Endodermal cell (in vitro differentiated cells): ENCODE measurements at regions not wholly inside any gene's neighbourhood (a gene's known extent, or its start where the extent isn't known, plus 50 kb on each side); places are given as distances from the start of the nearest gene placed in this dataset.

ENCODE experiments used
- DNase-seq: peaks from one replicate; pipeline ENCODE4 v3.0.0-alpha.2; 2017
- H3K27ac ChIP-seq: 2 replicates; pipeline ENCODE4 v1.5.1; 2013; ENCODE audit warnings: mild to moderate bottlenecking, low read depth, low read length, moderate library complexity
- H3K27me3 ChIP-seq: 2 replicates; pipeline ENCODE4 v1.6.1; 2013; ENCODE audit warnings: mild to moderate bottlenecking, low read length, moderate library complexity; ENCODE audit not compliant: insufficient read depth, control insufficient read depth, poor library complexity, severe bottlenecking
- H3K36me3 ChIP-seq: 2 replicates; pipeline ENCODE4 v1.7.0; 2013; ENCODE audit warnings: mild to moderate bottlenecking, low read length, moderate library complexity; ENCODE audit not compliant: control insufficient read depth, insufficient read depth
- H3K4me1 ChIP-seq: one replicate; pipeline ENCODE4 v1.7.0; 2013; ENCODE audit warnings: low read length; ENCODE audit not compliant: control insufficient read depth, insufficient read depth
- H3K4me3 ChIP-seq: 2 replicates; pipeline ENCODE4 v1.5.1; 2013; ENCODE audit warnings: mild to moderate bottlenecking, low read length, moderate library complexity
- H3K9ac ChIP-seq: 2 replicates; pipeline ENCODE4 v1.6.1; 2013; ENCODE audit warnings: mild to moderate bottlenecking, low read length, moderate library complexity; ENCODE audit not compliant: poor library complexity, severe bottlenecking; ENCODE audit errors: extremely low read depth
- H3K9me3 ChIP-seq: 2 replicates; pipeline ENCODE4 v1.6.1; 2013; ENCODE audit warnings: mild to moderate bottlenecking, low read length, moderate library complexity; ENCODE audit not compliant: control insufficient read depth
- H3K27ac Mint-ChIP-seq: 2 replicates; pipeline ENCODE4 v1.8.0; 2020; ENCODE audit warnings: mixed read lengths
- H3K27me3 Mint-ChIP-seq: 2 replicates; pipeline ENCODE4 v1.8.0; 2021; ENCODE audit warnings: mild to moderate bottlenecking, mixed read lengths; ENCODE audit not compliant: insufficient read depth
- H3K36me3 Mint-ChIP-seq: 2 replicates; pipeline ENCODE4 v1.8.0; 2020; ENCODE audit warnings: low read depth, mixed read lengths
- H3K4me1 Mint-ChIP-seq: 2 replicates; pipeline ENCODE4 v1.8.0; 2020; ENCODE audit warnings: mixed read lengths
- H3K4me3 Mint-ChIP-seq: 2 replicates; pipeline ENCODE4 v1.8.0; 2020; ENCODE audit warnings: mild to moderate bottlenecking, moderate library complexity, mixed read lengths
- H3K9me3 Mint-ChIP-seq: 2 replicates; pipeline ENCODE4 v1.8.0; 2020; ENCODE audit warnings: mild to moderate bottlenecking, mixed read lengths
- WGBS, 2 experiments: methylation state at CpG; one replicate each; pipeline versions ENCODE4 v1.1.5 to v1.1.7; 2013; ENCODE audit warnings: missing lambda C conversion rate in 2 of 2, mixed read lengths in 1 of 2; ENCODE audit not compliant: insufficient coverage in 1 of 2, insufficient read length in 1 of 2; 5-methylcytosine and 5-hydroxymethylcytosine counted together
- TF ChIP-seq, protein P1 (sequence below): fragments of 200-600 bp; sonication (generic); conservative IDR thresholded peaks from 2 replicates; pipeline ENCODE4 v1.5.0; 2021; ENCODE audit warnings: antibody characterized with exemption, mild to moderate bottlenecking

DNA sequence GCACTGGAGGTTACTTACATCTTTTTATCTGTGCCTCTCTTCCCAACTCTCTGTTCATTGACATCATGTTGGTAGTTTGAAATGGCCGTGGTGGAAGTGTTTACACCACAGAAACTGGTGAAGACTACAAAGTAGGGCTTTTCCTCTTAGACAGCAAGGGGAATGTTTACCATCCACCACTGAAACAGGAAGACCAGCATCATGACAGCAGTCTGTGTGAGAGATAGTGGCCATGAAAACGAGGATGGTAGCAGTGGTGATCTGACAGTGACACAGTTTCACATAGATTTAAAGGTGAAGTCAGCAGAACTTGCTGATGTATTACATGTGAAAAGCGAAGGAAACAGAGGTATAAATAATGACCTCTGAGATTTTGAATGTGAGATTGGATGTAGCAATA, 115.7 kb downstream of the CCDC71L start:
- H3K4me3 Mint-ChIP-seq: no peak overlapping the region
- H3K27ac ChIP-seq: no peak overlapping the region
- H3K27ac Mint-ChIP-seq: no peak overlapping the region
- H3K4me1 ChIP-seq: no peaks in the 10 kb centered on the region
- DNase-seq: no peak
- H3K4me3 ChIP-seq: no peak overlapping the region
- no peaks in the 10 kb centered on the region for H3K9me3 Mint-ChIP-seq
- peaks cover 7% of the 10 kb centered on the region for H3K4me1 Mint-ChIP-seq
- WGBS, 2 experiments: 79 to 93% methylated on average over 2 to 3 of the region's 3 CpGs
- no peaks in the 10 kb centered on the region for H3K36me3 Mint-ChIP-seq
- no peak overlapping the region for H3K9ac ChIP-seq
- TF ChIP-seq, protein P1, sequence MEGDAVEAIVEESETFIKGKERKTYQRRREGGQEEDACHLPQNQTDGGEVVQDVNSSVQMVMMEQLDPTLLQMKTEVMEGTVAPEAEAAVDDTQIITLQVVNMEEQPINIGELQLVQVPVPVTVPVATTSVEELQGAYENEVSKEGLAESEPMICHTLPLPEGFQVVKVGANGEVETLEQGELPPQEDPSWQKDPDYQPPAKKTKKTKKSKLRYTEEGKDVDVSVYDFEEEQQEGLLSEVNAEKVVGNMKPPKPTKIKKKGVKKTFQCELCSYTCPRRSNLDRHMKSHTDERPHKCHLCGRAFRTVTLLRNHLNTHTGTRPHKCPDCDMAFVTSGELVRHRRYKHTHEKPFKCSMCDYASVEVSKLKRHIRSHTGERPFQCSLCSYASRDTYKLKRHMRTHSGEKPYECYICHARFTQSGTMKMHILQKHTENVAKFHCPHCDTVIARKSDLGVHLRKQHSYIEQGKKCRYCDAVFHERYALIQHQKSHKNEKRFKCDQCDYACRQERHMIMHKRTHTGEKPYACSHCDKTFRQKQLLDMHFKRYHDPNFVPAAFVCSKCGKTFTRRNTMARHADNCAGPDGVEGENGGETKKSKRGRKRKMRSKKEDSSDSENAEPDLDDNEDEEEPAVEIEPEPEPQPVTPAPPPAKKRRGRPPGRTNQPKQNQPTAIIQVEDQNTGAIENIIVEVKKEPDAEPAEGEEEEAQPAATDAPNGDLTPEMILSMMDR: no peak
- no peaks in the 10 kb centered on the region for H3K27me3 ChIP-seq
- no peaks in the 10 kb centered on the region for H3K9me3 ChIP-seq
- no peaks in the 10 kb centered on the region for H3K36me3 ChIP-seq
- H3K27me3 Mint-ChIP-seq: no peaks in the 10 kb centered on the region

GRCh38 chr7:106543221-106543757, 117.7 kb downstream of the CCDC71L start:
- Mint-ChIP-seq H3K9me3 (no peaks in the 10 kb centered on the region), H3K4me3 (no peak overlapping the region), H3K4me1 (peaks cover 7% of the 10 kb centered on the region), H3K36me3 (no peaks in the 10 kb centered on the region), H3K27ac (no peak overlapping the region), H3K27me3 (no peaks in the 10 kb centered on the region)
- Histone ChIP-seq H3K9me3 (no peaks in the 10 kb centered on the region), H3K36me3 (no peaks in the 10 kb centered on the region), H3K9ac (no peak overlapping the region), H3K27me3 (no peaks in the 10 kb centered on the region), H3K27ac (no peak overlapping the region), H3K4me3 (no peak overlapping the region), H3K4me1 (no peaks in the 10 kb centered on the region)
- no peak for DNase-seq
- TF ChIP-seq, protein P1: no peak
- 95 to 98% methylated on average over 3 of the region's 3 CpGs for WGBS, 2 experiments

DNA sequence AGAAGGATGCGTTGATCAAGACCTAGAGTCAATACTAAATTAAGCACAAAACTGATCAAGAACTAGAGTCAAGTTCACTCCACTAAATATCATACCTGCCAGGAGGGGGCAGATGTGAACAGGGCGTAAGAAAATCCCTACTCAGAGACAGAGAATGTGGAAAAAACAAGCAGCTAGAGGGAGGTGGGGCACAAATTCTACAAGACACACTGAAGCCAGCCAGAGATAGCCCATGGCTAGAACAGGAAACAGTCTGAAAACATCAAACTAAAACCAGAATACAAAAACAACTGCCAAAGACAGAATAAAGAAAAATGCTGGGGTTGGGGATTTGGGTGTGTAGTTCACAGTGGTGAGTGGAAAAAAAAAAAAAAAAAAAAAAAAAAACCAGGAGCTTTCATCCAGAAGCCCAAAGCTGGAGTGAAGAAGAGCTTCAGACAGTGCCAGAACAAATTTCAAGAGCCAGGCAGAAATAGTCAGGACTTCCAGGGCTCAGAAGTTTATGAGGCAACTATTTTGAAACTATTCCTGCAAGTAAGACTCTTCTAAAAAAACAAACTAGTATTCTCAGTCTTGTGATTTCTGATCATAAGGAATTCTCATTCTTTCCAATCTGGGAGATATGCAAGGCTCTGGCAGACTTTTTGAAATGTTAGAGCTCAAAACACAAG, 118.3 kb downstream of the CCDC71L start:
- H3K4me3 ChIP-seq: no peak overlapping the region
- H3K9me3 ChIP-seq: no peaks in the 10 kb centered on the region
- Mint-ChIP-seq H3K36me3 (no peaks in the 10 kb centered on the region), H3K27ac (no peak overlapping the region), H3K9me3 (no peaks in the 10 kb centered on the region), H3K4me3 (no peak overlapping the region), H3K27me3 (no peaks in the 10 kb centered on the region), H3K4me1 (peaks cover 7% of the 10 kb centered on the region)
- DNase-seq: peak; percentile 86
- no peaks in the 10 kb centered on the region for H3K27me3 ChIP-seq
- no peaks in the 10 kb centered on the region for H3K4me1 ChIP-seq
- TF ChIP-seq, protein P1: peak; percentile 88
- H3K27ac ChIP-seq: no peak overlapping the region
- no peaks in the 10 kb centered on the region for H3K36me3 ChIP-seq
- 40 to 41% methylated on average over 1 to 2 of the region's 2 CpGs for WGBS, 2 experiments
- H3K9ac ChIP-seq: no peak overlapping the region
